ENCODE measurements at regions not wholly inside any gene's neighbourhood (a gene's known extent, or its start where the extent isn't known, plus 50 kb on each side); places are given as distances from the start of the nearest gene placed in this dataset.

DNA sequence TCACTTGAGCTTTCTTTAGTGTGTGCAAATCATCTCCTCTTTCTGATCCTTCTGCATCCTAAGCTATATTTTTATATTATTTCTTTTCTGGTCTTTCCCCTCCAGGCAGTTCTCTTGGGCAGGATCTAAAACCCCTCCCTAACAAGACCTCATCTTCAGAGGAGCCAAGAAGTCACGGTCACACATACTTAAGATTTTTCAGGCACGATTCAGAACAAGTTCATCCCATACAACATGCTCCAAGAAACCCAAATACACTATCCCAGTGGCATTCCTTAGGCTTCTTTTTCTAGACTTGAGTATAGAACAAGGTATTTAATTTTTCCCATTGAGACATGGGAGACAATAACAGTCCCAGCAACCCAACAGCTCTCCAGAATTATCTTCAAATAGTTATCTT is 1251.5 kb downstream of the DNAJB9 start:
- Histone ChIP-seq H3K27ac (ENCODE audit: low read depth in 1 of 2, low read length in 2 of 2) (no peak overlapping the region), H3K4me1 (ENCODE audit: control insufficient read depth in 4 of 4, insufficient read depth in 4 of 4, low read length in 3 of 4) (no peaks in the 10 kb centered on the region), H3K36me3 (ENCODE audit: control insufficient read depth in 4 of 4, insufficient read depth in 3 of 4, low read depth in 1 of 4, low read length in 3 of 4) (no peaks in the 10 kb centered on the region), H3K9ac (ENCODE audit: low read depth in 1 of 2, low read length in 2 of 2) (no peak overlapping the region), H3K27me3 (ENCODE audit: control insufficient read depth in 4 of 4, insufficient read depth in 4 of 4, low read length in 3 of 4) (no peaks in the 10 kb centered on the region), H3K9me3 (ENCODE audit: control insufficient read depth in 4 of 4, low read length in 3 of 4) (peaks cover 0 to 7% (median 0%) of the 10 kb centered on the region in 4 donors), H3K4me3 (ENCODE audit: low read depth in 1 of 3, low read length in 3 of 3) (no peak overlapping the region)
- WGBS: 63% methylated on average over 2 of the region's 2 CpGs
- DNase-seq (ENCODE audit: low spot score): no peak
- TF ChIP-seq EGR1 (IDR thresholded peaks at IDR 0.05; ENCODE audit: low read depth in 2 of 2) (no peak), FOXA2 (IDR thresholded peaks at IDR 0.05) (no peak), RXRA (IDR thresholded peaks at IDR 0.05) (no peak), GABPA (IDR thresholded peaks at IDR 0.05 in 1 of 2, conservative IDR thresholded peaks at IDR 0.05 in 1 of 2) (no peak), NR2F2 (IDR thresholded peaks at IDR 0.05) (no peak)
- TF ChIP-seq, protein P1, sequence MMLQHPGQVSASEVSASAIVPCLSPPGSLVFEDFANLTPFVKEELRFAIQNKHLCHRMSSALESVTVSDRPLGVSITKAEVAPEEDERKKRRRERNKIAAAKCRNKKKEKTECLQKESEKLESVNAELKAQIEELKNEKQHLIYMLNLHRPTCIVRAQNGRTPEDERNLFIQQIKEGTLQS (IDR thresholded peaks at IDR 0.05): no peak

DNA sequence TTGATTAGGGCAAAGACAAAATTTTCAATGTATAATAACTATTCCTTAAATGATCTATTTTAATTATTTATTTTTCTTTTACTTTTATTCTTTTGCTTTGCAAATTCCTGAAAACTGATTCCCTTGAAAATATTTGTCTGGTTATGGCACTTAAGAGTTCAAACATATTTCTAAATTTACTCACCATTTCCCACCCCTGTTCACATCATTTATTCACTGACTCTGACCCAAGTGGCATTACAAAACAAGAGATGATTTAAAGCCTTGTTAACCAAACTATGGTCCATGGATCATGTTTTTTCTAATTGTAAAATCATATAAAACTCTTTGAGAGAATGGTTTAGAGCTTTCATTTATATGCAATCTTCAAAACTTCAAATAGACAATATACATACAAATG is 1256.1 kb upstream of the LRRN3 start:
- no peak for DNase-seq (ENCODE audit: low spot score)
- Histone ChIP-seq H3K4me1 (ENCODE audit: control insufficient read depth in 4 of 4, insufficient read depth in 4 of 4, low read length in 3 of 4) (no peaks in the 10 kb centered on the region), H3K27me3 (ENCODE audit: control insufficient read depth in 4 of 4, insufficient read depth in 4 of 4, low read length in 3 of 4) (no peaks in the 10 kb centered on the region), H3K27ac (ENCODE audit: low read depth in 1 of 2, low read length in 2 of 2) (no peak overlapping the region), H3K4me3 (ENCODE audit: low read depth in 1 of 3, low read length in 3 of 3) (no peak overlapping the region), H3K9ac (ENCODE audit: low read depth in 1 of 2, low read length in 2 of 2) (no peak overlapping the region), H3K9me3 (ENCODE audit: control insufficient read depth in 4 of 4, low read length in 3 of 4) (no peaks in the 10 kb centered on the region), H3K36me3 (ENCODE audit: control insufficient read depth in 4 of 4, insufficient read depth in 3 of 4, low read depth in 1 of 4, low read length in 3 of 4) (no peaks in the 10 kb centered on the region)
- no peak for TF ChIP-seq RXRA (IDR thresholded peaks at IDR 0.05)
- TF ChIP-seq, protein P2, sequence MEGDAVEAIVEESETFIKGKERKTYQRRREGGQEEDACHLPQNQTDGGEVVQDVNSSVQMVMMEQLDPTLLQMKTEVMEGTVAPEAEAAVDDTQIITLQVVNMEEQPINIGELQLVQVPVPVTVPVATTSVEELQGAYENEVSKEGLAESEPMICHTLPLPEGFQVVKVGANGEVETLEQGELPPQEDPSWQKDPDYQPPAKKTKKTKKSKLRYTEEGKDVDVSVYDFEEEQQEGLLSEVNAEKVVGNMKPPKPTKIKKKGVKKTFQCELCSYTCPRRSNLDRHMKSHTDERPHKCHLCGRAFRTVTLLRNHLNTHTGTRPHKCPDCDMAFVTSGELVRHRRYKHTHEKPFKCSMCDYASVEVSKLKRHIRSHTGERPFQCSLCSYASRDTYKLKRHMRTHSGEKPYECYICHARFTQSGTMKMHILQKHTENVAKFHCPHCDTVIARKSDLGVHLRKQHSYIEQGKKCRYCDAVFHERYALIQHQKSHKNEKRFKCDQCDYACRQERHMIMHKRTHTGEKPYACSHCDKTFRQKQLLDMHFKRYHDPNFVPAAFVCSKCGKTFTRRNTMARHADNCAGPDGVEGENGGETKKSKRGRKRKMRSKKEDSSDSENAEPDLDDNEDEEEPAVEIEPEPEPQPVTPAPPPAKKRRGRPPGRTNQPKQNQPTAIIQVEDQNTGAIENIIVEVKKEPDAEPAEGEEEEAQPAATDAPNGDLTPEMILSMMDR (IDR thresholded peaks at IDR 0.05; ENCODE audit: low read depth, low read length, missing input control): no peak
- TF ChIP-seq EGR1 (IDR thresholded peaks at IDR 0.05; ENCODE audit: low read depth in 2 of 2): no peak
- no peak for TF ChIP-seq HNF4G (IDR thresholded peaks at IDR 0.05)
- TF ChIP-seq GABPA (IDR thresholded peaks at IDR 0.05 in 1 of 2, conservative IDR thresholded peaks at IDR 0.05 in 1 of 2): no peak
- TF ChIP-seq HNF4A (conservative IDR thresholded peaks at IDR 0.05): no peak
- TF ChIP-seq, protein P3, sequence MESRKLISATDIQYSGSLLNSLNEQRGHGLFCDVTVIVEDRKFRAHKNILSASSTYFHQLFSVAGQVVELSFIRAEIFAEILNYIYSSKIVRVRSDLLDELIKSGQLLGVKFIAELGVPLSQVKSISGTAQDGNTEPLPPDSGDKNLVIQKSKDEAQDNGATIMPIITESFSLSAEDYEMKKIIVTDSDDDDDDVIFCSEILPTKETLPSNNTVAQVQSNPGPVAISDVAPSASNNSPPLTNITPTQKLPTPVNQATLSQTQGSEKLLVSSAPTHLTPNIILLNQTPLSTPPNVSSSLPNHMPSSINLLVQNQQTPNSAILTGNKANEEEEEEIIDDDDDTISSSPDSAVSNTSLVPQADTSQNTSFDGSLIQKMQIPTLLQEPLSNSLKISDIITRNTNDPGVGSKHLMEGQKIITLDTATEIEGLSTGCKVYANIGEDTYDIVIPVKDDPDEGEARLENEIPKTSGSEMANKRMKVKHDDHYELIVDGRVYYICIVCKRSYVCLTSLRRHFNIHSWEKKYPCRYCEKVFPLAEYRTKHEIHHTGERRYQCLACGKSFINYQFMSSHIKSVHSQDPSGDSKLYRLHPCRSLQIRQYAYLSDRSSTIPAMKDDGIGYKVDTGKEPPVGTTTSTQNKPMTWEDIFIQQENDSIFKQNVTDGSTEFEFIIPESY (IDR thresholded peaks at IDR 0.05): no peak
- TF ChIP-seq TAF1 (conservative IDR thresholded peaks at IDR 0.05): no peak
- TF ChIP-seq, protein P4, sequence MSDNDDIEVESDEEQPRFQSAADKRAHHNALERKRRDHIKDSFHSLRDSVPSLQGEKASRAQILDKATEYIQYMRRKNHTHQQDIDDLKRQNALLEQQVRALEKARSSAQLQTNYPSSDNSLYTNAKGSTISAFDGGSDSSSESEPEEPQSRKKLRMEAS (IDR thresholded peaks at IDR 0.05): no peak
- TF ChIP-seq FOXA1 (IDR thresholded peaks at IDR 0.05): no peak
- no peak for TF ChIP-seq SP1 (IDR thresholded peaks at IDR 0.05)

DNA sequence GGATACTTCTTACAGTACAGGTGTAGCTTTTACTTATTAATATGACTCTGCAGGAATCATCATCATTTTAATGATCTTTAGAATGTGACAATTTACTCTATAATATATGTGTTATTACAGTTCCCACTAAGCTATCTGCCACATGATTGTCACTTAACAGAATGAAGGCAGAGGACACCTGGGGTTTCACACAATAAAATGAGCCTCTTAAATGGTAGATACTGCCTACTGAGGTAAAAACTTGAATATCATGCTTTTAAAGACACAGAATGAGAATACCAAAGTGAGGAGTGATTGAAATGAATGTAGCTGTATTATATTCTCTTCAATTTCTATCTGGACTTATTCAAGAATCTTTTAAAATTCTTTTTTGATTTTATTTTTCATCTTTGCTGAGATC is 1255.3 kb upstream of the LRRN3 start:
- H3K9ac ChIP-seq (ENCODE audit: low read depth in 1 of 2, low read length in 2 of 2): no peak overlapping the region
- no peak overlapping the region for H3K4me3 ChIP-seq (ENCODE audit: low read depth in 1 of 3, low read length in 3 of 3)
- no peaks in the 10 kb centered on the region for H3K9me3 ChIP-seq (ENCODE audit: control insufficient read depth in 4 of 4, low read length in 3 of 4)
- no peaks in the 10 kb centered on the region for H3K27me3 ChIP-seq (ENCODE audit: control insufficient read depth in 4 of 4, insufficient read depth in 4 of 4, low read length in 3 of 4)
- no peak for DNase-seq (ENCODE audit: low spot score)
- no peak overlapping the region for H3K27ac ChIP-seq (ENCODE audit: low read depth in 1 of 2, low read length in 2 of 2)
- H3K36me3 ChIP-seq (ENCODE audit: control insufficient read depth in 4 of 4, insufficient read depth in 3 of 4, low read depth in 1 of 4, low read length in 3 of 4): no peaks in the 10 kb centered on the region
- no peaks in the 10 kb centered on the region for H3K4me1 ChIP-seq (ENCODE audit: control insufficient read depth in 4 of 4, insufficient read depth in 4 of 4, low read length in 3 of 4)
- TF ChIP-seq, protein P1 (IDR thresholded peaks at IDR 0.05): no peak
- TF ChIP-seq YY1 (IDR thresholded peaks at IDR 0.05): no peak
- TF ChIP-seq RAD21 (IDR thresholded peaks at IDR 0.05): no peak
- TF ChIP-seq NR2F2 (IDR thresholded peaks at IDR 0.05): no peak
- TF ChIP-seq, protein P5, sequence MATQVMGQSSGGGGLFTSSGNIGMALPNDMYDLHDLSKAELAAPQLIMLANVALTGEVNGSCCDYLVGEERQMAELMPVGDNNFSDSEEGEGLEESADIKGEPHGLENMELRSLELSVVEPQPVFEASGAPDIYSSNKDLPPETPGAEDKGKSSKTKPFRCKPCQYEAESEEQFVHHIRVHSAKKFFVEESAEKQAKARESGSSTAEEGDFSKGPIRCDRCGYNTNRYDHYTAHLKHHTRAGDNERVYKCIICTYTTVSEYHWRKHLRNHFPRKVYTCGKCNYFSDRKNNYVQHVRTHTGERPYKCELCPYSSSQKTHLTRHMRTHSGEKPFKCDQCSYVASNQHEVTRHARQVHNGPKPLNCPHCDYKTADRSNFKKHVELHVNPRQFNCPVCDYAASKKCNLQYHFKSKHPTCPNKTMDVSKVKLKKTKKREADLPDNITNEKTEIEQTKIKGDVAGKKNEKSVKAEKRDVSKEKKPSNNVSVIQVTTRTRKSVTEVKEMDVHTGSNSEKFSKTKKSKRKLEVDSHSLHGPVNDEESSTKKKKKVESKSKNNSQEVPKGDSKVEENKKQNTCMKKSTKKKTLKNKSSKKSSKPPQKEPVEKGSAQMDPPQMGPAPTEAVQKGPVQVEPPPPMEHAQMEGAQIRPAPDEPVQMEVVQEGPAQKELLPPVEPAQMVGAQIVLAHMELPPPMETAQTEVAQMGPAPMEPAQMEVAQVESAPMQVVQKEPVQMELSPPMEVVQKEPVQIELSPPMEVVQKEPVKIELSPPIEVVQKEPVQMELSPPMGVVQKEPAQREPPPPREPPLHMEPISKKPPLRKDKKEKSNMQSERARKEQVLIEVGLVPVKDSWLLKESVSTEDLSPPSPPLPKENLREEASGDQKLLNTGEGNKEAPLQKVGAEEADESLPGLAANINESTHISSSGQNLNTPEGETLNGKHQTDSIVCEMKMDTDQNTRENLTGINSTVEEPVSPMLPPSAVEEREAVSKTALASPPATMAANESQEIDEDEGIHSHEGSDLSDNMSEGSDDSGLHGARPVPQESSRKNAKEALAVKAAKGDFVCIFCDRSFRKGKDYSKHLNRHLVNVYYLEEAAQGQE (IDR thresholded peaks at IDR 0.05): no peak
- TF ChIP-seq RXRA (IDR thresholded peaks at IDR 0.05): no peak
- no peak for TF ChIP-seq SP1 (IDR thresholded peaks at IDR 0.05)
- no peak for TF ChIP-seq FOXA1 (IDR thresholded peaks at IDR 0.05)
- no peak for TF ChIP-seq HNF4G (IDR thresholded peaks at IDR 0.05)
- no peak for TF ChIP-seq GABPA (IDR thresholded peaks at IDR 0.05 in 1 of 2, conservative IDR thresholded peaks at IDR 0.05 in 1 of 2)
- no peak for TF ChIP-seq TAF1 (conservative IDR thresholded peaks at IDR 0.05)
- TF ChIP-seq, protein P2 (IDR thresholded peaks at IDR 0.05; ENCODE audit: low read depth, low read length, missing input control): no peak
- TF ChIP-seq HNF4A (conservative IDR thresholded peaks at IDR 0.05): no peak

Measured in liver (tissue), 8 donors.